ENCODE measurements at regions not wholly inside any gene's neighbourhood (a gene's known extent, or its start where the extent isn't known, plus 50 kb on each side); places are given as distances from the start of the nearest gene placed in this dataset.

DNA sequence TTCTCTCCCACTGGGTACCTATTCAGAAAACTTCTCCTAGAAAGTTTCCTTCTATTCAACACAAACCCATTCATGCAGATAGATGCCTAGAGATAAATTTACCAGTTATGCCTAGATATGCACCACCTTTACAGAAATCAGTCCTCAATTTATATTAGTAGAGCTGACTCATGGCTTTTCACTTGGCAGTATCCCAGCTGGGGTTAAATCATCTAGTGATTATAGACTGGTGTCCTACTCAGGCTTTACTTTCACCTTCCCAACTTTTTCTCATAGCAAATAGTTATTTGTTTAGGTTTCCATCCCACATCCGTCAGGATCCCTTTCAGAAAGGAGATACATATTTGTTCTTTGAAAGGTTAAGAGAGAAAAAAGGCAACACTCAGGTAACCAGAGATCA, 124.5 kb downstream of the AQP4 start:
- DNase-seq = no peak

- no peak for DNase-seq
Measured at GRCh38 chr18:26740396-26740795, 125.1 kb downstream of the AQP4 start.

- no peak for DNase-seq
Measured at GRCh38 chr18:26738706-26739105, 126.8 kb downstream of the AQP4 start.

DNA sequence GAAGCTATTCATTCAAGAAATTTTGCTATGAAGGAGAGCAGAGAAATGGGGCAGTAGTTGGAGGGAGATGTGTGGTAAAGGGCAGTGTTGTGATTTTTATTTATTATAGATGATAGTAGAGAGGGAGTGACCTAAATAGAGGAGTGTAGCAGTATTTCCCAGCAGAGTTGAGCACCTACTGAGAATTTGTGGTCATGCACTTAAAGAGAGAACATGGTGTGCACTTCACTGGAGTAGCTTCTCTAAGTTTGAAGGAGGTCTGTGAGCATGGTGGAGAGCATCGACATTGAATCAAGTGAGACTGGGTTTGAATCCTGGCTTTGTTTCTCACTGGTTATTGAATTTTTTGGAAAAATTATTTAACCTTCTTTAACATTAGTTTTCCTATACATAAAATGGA, 129.2 kb downstream of the AQP4 start:
- DNase-seq = no peak

DNA sequence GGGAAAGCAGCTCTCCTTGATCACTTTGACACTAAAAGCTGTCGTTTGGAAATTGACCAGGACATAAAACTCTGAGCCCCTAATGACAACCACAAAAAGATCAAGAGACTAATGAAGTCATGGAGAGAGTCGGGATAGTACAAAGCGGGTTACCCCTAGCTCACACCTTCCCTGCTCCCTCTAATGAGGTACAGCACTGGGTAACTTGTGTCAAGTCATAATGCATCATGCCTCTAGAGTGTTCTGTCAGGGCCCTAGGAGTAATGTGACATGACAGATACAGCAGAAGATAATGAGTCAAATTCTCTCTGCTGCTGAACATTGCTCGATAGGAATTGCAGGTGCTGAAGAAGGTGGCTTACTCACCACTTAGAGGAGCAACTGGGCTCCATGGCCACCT, 130.7 kb downstream of the AQP4 start:
- DNase-seq = no peak

GRCh38 chr18:26729449-26729848, 136.1 kb downstream of the AQP4 start:
- DNase-seq = no peak

DNA sequence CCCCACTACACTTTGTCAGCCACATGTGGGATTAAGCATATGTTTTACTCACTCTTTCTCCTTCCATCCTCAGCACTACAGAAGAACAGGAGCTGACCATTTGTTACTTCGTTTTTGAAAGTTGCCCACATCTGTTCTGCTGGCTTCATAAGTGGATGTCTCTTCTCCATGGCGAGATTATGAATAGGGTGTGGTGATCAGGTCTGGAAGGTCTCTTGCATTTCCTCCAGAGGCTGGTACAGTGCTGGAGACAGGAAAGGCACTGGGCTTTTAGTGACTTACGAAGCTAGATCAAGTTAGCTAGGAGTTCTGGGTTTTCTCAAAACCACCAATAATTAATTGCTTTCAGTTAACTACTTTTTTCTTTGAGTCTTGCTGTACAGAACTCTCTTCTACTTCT, 136.5 kb downstream of the AQP4 start:
- DNase-seq = no peak

GRCh38 chr18:26723981-26724380, 141.5 kb downstream of the AQP4 start:
- DNase-seq = no peak

GRCh38 chr18:26722565-26722931, 143.0 kb downstream of the AQP4 start:
- no peak for DNase-seq

- no peak for DNase-seq
Measured at GRCh38 chr18:26721854-26722564, 143.5 kb downstream of the AQP4 start.

GRCh38 chr18:26719896-26720295, 145.6 kb downstream of the AQP4 start:
- no peak for DNase-seq

DNA sequence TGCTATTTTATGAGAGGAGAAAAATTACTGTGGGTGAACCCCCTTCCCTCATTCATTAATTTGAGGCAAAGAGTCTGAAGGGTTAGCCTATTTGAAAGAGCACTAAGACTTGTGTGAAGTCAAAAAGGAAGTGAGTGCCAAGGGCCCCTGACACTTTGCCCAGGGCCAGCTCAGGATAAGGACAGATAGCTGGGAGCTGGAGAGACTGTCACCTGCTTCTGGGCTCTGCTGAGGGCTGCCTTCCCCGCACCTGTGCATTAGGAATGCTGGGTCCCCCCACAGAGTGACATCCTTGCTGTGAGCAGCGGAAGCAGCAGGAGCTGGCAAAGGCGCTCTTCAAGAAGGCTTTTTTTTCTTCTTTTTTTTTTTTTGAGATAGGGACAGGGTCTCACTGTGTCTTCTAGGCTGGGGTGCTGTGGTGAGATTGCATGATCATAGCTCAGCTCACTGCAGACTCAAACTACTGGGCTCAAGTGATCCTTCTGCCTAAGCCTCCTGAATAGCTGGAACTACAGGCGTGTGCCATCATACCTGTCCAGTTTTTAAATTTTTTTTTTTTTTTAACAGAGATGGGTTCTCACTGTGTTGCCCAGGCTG, 148.3 kb downstream of the AQP4 start:
- DNase-seq = no peak

GRCh38 chr18:26714739-26715138, 150.8 kb downstream of the AQP4 start:
- peak; percentile 2 for DNase-seq

DNA sequence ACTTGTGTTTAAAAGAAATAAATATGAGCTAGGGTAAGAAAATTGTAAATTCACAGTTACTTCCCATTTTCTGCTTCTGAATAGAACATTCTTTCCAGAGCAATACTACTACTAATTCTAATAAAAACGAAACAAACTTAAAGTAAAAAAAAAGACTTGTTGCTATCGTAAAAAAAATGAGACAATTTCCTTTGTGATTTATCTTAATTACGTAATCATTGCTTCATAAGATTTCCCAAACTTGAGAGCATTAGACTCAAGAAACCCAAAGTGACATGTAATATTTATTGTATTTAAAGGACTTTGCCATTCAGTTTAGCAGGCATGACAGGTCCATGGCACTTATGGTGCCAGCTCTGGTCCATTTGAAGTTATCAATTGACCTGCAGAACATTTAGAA, 153.8 kb downstream of the AQP4 start:
- no peak for DNase-seq

DNA sequence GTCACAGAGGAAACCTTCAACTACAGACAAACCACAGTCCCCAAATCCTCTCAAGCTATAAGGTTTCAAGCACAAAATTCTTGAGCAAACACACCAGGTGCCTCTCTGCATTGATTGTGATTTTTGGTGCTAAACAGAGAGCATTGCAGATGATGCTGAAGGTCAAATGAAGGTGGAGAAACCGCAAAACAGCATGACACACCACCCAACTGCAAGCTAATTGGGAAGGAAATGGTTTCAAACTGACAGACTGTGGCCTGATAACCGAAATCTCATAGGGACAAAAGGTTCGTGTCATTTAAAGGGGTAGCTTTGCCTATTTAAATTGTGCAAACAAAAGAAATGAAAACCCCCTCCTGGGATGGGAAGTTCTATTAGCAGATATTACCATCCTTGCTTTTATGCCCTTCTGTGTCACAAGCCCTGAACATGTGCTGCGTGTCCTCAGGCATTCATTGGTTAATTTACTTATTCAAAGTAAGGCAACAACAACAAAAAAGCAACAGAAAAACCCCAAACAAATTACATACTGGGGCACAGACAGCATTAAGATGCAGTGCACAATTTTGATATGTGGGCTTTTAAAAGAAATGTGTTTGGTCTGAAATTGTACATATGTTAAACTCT, 154.9 kb downstream of the AQP4 start:
- DNase-seq = no peak

DNA sequence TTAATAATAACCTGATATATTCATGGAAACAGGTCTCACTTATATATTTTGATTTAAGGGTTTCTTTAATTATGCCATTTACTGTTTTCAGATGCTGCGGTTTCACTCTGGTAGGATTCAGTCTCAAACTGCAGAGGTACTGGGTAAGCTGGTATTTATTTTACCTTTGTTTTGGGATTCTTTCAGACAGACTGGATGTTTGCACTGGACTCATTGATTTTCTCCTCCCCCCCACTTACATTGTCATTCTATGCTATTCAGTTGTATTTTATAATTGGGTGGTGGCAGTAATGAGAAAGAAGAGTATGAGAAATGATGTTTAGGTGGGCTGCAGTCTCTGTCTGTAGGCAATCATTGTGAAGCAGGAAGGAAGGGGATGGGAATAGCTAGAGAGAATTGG, 155.6 kb downstream of the AQP4 start:
- no peak for DNase-seq

DNA sequence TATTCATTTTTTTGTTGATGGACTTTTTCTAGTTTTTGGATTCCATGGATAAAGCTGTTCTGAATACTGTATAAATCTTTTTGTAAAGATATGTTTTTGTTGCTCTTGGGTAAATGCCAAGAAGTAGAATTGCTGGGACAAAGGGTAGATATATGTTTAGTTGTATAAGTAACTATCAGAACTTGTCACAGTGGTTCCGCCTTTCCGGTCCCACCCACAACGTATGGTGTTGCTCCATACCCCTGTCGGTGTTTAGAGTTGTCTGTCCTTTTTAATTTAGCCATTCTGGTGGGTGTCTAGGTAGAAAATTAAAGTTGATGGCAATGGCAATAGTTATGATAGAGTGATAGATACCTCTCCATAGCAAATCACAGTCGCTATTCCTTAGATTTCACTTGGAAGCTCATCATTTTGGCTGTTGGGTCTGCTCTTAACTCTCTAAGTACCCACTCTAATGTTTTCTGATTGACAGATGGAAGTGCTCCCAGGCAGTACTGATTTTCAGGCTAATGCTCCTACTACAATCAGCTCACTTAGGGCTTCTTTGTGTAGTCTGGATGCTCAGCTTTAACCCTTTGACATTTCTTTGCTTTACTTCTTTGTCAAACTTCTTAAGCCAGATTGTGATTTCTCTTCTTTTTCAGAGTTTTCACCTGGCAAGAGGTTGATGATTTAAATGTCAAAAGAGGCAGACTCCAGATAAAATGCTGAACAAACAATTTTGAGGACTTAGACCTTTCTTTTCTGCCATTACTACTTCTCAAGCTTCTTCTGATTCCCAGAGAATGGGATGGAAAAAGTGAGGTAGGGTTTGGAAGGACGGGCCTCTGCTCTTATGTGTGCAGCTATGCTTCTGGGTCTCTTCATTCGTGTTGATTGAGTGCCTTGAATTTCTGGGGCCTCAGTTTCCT, 156.4 kb downstream of the AQP4 start:
- DNase-seq = no peak

GRCh38 chr18:26706911-26707351, 158.6 kb downstream of the AQP4 start:
- no peak for DNase-seq

DNA sequence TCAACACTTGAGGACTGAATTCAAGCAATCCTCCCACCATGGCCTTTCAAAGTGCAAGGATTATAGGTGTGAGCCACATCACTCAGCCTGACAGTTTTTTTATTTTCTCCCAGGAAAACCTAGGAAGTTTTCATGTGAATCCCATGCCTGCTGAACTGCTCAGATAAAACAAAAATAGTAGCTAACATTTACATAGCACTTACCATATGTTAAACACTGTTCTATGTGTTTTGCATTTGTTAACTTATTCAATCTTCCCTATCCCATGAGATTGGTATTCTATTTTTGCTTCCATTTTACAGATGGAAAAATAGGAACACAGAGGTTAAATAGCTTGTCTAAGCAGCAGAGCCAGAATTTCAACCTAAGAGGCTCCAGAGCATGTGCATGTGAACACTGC, 157.4 kb upstream of the KCTD1 start:
- no peak for DNase-seq

DNA sequence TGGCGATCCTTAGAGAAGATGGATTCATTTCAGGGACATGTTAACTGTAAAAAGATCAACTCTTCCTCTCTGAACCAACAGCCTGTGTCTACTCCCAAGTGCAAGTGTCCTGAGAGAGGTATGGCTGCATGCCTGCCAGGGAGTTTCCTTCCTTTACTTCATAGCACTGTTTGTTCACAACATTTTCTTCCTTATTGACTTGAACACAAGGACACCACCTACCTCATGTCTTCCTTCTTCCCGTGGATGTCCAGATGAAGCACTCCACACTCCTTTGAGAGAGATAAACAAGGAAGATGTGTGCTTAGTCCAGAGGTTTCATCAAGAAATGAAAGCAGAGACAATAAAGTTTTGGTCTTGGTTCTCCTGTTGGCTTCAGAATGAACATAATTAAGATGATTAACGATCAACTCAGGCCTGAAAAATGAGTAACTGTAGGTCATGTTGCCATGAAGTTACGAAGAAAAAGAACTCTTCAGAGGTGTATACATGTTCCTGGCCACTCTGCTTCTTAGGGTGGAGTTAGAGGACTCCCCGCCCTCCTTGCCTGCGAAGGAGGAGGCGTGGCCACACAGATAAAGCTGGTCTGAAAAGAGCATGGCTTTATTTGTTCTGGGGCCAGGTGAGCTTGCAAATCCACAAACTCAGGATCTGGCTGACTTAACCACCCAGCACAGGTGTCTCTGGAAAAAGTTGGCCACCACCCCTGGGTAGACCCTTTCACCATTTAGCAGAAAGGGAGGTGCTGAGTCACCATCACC, 155.0 kb upstream of the KCTD1 start:
- DNase-seq = no peak

- no peak for DNase-seq
Measured at GRCh38 chr18:26702086-26702485, 153.7 kb upstream of the KCTD1 start.

DNA sequence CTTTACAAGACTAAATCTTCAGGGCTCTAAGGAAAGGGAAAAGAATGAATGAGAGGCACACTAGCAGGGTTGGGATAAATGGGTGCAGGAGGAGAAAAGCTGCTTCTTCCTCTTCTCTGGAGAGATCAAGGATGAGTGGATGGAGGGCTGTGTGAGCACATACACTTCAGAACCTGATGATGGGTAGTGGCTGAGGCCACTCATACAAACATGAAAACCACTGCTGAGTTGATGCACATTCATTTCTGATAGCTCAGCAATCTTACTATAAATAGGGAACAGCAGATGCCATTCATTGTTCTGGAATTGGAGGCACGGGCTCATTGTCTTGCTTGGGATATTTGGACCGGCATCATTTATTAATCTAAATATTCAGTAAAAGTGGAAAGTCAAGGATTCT, 152.4 kb upstream of the KCTD1 start:
- no peak for DNase-seq

- no peak for DNase-seq
Measured at GRCh38 chr18:26700201-26700600, 151.8 kb upstream of the KCTD1 start.

All from activated CD4-positive, alpha-beta T cell treated with anti-CD3 and anti-CD28 coated beads for 48 hours (primary cell).